RKO (cell line): ENCODE measurements at regions not wholly inside any gene's neighbourhood (a gene's known extent, or its start where the extent isn't known, plus 50 kb on each side); places are given as distances from the start of the nearest gene placed in this dataset.

Experiments
- DNase-seq: peaks from one replicate; pipeline ENCODE4 v3.0.0-alpha.2; 2016; ENCODE audit warnings: low spot score

GRCh38 chr2:136179602-136179975, 61.6 kb upstream of the CXCR4 start:
- DNase-seq: no peak

- no peak for DNase-seq
Measured at GRCh38 chr2:136178941-136179601, 61.1 kb upstream of the CXCR4 start.

GRCh38 chr2:136175868-136176267, 57.9 kb upstream of the CXCR4 start:
- no peak for DNase-seq

- no peak for DNase-seq
Measured at GRCh38 chr2:136175466-136175865, 57.5 kb upstream of the CXCR4 start.

GRCh38 chr2:136173126-136173525, 55.2 kb upstream of the CXCR4 start:
- DNase-seq: no peak

- DNase-seq: no peak
Measured at GRCh38 chr2:136171223-136171622, 53.3 kb upstream of the CXCR4 start.

- no peak for DNase-seq
Measured at GRCh38 chr2:136168720-136169119, 50.8 kb upstream of the CXCR4 start.

GRCh38 chr2:136167721-136168475, 49.9 kb upstream of the CXCR4 start:
- no peak for DNase-seq
